MCF 10A (cell line): ENCODE measurements at regions not wholly inside any gene's neighbourhood (a gene's known extent, or its start where the extent isn't known, plus 50 kb on each side); places are given as distances from the start of the nearest gene placed in this dataset.
"Not testable (repeated sequence)": the region's sequence is repeated elsewhere in the genome, so short reads cannot be mapped to it uniquely, and the experiment has no call there.

Experiments
- BruUV-seq: library from RNA; stranded (reverse); fragments of 400-500 nt; replicated peaks from 2 replicates; lab custom pipeline; 2021; lab: Mats Ljungman, UMichigan
- CTCF ChIA-PET: fragments of 300-600 bp; sonication (Branson Sonifier 250); formaldehyde crosslinking; extraction: SDS; loops from one replicate; lab custom pipeline; 2021; ENCODE audit warnings: antibody characterized with exemption, inconsistent platforms; lab: Yijun Ruan, JAX
- POLR2A ChIA-PET: fragments of 300-600, 350-650 bp; sonication (Branson Sonifier 250); formaldehyde crosslinking; extraction: SDS; loops from one replicate; lab custom pipeline; 2020; ENCODE audit warnings: antibody characterized with exemption, inconsistent platforms; lab: Yijun Ruan, JAX
- DNase-seq: peaks from one replicate; pipeline ENCODE4 v3.0.0-alpha.2; 2018; ENCODE audit not compliant: unreplicated experiment
- H3K27ac Mint-ChIP-seq: one replicate; pipeline ENCODE4 v1.8.0; 2022; ENCODE audit warnings: mild to moderate bottlenecking, low read depth, mixed read lengths; ENCODE audit not compliant: unreplicated experiment
- H3K27me3 Mint-ChIP-seq: one replicate; pipeline ENCODE4 v1.8.0; 2022; ENCODE audit warnings: mixed read lengths; ENCODE audit not compliant: insufficient read depth, unreplicated experiment
- H3K36me3 Mint-ChIP-seq: one replicate; pipeline ENCODE4 v1.8.0; 2022; ENCODE audit warnings: mild to moderate bottlenecking, moderate library complexity, mixed read lengths; ENCODE audit not compliant: insufficient read depth, unreplicated experiment
- H3K4me1 Mint-ChIP-seq: one replicate; pipeline ENCODE4 v1.8.0; 2022; ENCODE audit warnings: mixed read lengths; ENCODE audit not compliant: insufficient read depth, unreplicated experiment
- H3K4me3 Mint-ChIP-seq: one replicate; pipeline ENCODE4 v1.8.0; 2022; ENCODE audit warnings: mild to moderate bottlenecking, moderate library complexity, mixed read lengths; ENCODE audit not compliant: unreplicated experiment
- H3K9me3 Mint-ChIP-seq: one replicate; pipeline ENCODE4 v1.8.0; 2022; ENCODE audit warnings: mixed read lengths; ENCODE audit not compliant: unreplicated experiment
- intact Hi-C: fragments of 100-400 bp; cut with micrococcal nuclease; formaldehyde crosslinking; loops from 2 replicates; pipeline ENCODE4 v1.14.1; 2022
- TF ChIP-seq, protein P1 (sequence below): fragments of 200-600 bp; IDR thresholded peaks from one replicate; pipeline ENCODE4 v1.8.0; 2022; ENCODE audit warnings: antibody characterized with exemption, mild to moderate bottlenecking; ENCODE audit not compliant: unreplicated experiment

DNA sequence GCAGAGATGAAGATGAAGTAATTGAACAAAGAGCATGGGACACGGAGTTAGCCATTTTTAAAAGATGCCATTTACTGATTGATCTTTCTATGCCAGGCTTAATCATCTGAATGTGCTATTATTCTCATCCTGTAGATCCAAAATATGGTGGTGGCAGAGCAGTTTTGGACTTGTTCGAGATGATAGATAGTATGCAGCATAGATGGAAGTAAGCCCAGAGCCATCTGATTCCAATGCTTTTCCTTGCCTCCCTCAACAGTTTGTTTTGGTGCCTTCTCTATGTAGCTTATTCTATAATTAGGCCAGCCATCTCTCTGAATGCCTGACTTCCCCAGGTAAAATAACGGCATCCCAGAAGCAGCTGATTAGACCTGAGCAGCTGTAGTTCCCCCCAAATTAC lies 152.6 kb upstream of the CLNK start:
- POLR2A ChIA-PET: no interaction called here
- Mint-ChIP-seq H3K27ac (no peak overlapping the region), H3K27me3 (no peaks in the 10 kb centered on the region), H3K4me1 (no peaks in the 10 kb centered on the region), H3K9me3 (peaks cover 40% of the 10 kb centered on the region), H3K4me3 (no peak overlapping the region), H3K36me3 (no peaks in the 10 kb centered on the region)
- TF ChIP-seq, protein P1, sequence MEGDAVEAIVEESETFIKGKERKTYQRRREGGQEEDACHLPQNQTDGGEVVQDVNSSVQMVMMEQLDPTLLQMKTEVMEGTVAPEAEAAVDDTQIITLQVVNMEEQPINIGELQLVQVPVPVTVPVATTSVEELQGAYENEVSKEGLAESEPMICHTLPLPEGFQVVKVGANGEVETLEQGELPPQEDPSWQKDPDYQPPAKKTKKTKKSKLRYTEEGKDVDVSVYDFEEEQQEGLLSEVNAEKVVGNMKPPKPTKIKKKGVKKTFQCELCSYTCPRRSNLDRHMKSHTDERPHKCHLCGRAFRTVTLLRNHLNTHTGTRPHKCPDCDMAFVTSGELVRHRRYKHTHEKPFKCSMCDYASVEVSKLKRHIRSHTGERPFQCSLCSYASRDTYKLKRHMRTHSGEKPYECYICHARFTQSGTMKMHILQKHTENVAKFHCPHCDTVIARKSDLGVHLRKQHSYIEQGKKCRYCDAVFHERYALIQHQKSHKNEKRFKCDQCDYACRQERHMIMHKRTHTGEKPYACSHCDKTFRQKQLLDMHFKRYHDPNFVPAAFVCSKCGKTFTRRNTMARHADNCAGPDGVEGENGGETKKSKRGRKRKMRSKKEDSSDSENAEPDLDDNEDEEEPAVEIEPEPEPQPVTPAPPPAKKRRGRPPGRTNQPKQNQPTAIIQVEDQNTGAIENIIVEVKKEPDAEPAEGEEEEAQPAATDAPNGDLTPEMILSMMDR: no peak
- BruUV-seq: no TSS peak
- no peak for DNase-seq
- intact Hi-C loops: no loop called here
- CTCF ChIA-PET: interaction anchor here (0.6 kb wide), 1 partner anchor 17 kb away, joined by 4 read pairs; no protein-coding TSS in a partner anchor

DNA sequence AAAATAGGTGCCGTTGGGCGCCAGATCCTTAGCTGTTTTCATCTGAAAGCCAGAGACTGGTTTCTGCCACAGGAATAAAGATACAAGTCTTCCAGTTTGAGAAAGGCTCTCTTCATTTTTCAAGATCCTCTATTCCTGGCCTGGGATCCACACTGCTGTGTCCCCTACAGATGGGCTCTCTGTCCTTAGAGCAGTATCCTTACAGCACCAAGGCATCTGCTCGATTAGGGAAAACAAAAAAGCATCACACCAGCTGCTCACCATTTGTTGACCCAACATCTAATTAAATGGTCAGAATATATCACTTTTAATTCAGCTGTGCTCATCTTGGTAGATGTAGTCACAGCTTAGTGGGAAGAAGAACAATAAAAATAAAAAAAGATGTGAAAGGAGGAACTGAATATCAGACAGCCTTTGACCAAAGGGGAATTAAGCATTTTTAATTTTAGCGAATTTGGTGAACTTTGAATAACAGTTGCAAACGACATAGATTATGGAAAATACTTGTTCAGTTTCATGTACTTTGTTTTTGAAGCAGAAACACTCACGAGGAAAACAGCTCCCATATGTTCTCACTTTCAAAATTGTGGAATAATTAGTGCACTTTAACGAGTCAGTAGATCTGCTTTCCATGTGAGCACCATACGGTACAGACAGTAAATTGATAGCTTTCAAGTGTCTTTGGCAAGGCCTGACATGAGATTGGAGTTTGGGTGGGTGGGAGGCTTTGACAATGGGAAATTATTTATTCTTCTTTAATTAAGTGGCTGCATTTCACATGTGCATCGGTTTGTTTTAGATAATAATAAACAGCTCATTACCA lies 148.4 kb upstream of the CLNK start:
- peaks cover 6% of the 10 kb centered on the region for H3K36me3 Mint-ChIP-seq
- H3K27ac Mint-ChIP-seq: no peak overlapping the region
- intact Hi-C loops: no loop called here
- no peaks in the 10 kb centered on the region for H3K27me3 Mint-ChIP-seq
- TF ChIP-seq, protein P1: no peak
- CTCF ChIA-PET: no interaction called here
- no peaks in the 10 kb centered on the region for H3K4me1 Mint-ChIP-seq
- no peak for DNase-seq
- BruUV-seq: no TSS peak
- POLR2A ChIA-PET: no interaction called here
- peaks cover 61% of the 10 kb centered on the region for H3K9me3 Mint-ChIP-seq
- no peak overlapping the region for H3K4me3 Mint-ChIP-seq

DNA sequence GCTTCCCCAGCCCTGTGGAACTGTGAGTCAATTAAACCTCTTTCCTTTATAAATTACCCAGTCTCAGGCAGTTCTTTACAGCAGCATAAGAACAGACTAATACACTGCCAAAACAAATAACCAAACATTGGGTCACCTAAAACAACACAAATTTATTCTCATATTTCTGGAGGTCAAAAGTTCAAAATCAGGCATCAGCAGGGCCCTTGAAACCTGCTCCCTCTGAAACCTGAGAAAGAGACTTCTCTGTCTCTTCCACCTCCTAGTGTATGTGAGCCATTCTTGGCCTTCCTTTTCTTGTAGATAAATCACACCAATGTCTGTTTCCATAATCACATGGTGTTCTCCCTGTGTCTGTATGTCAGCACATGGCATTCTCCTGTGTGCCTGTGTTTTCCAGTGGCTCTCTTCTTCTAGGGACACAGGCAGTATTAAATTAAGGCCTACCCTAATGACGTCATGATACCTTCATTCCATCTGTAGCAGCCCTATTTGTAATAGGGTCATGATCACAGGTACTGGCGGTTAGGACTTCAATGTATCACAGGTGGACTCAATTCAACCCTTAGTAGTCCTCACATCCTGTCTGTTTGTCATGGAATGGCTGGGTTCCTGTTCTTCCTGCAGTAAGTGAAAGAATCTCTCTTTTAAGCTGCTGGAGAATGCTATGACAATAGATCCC lies 147.3 kb upstream of the CLNK start:
- H3K27me3 Mint-ChIP-seq: no peaks in the 10 kb centered on the region
- H3K27ac Mint-ChIP-seq: no peak overlapping the region
- no TSS peak for BruUV-seq
- ChIA-PET POLR2A (no interaction called here), CTCF (no interaction called here)
- H3K9me3 Mint-ChIP-seq: peaks cover 51% of the 10 kb centered on the region
- intact Hi-C loops: no loop called here
- H3K4me3 Mint-ChIP-seq: no peak overlapping the region
- H3K4me1 Mint-ChIP-seq: no peaks in the 10 kb centered on the region
- H3K36me3 Mint-ChIP-seq: peaks cover 6% of the 10 kb centered on the region
- TF ChIP-seq, protein P1: no peak
- peak; percentile 4 for DNase-seq

DNA sequence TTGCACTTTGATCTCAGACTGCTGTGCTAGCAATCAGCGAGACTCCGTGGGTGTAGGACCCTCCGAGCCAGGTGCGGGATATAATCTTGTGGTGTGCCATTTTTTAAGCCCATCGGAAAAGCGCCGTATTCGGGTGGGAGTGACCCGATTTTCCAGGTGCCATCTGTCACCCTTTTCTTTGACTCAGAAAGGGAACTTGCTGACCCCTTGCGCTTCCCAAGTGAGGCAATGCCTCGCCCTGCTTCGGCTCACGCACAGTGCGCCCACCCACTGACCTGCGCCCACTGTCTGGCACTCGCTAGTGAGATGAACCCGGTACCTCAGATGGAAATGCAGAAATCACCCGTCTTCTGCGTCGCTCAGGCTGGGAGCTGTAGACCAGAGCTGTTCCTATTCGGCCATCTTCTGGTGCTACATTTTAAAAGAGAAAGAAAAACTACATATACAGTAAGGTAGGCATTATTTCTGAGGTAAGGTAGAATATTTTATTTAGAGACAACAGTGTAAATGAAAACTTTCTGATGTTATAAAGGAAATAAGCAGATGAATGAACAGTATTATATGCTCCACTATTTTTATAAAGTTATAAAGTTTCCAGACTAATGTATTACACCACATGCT lies 144.5 kb upstream of the CLNK start:
- peaks cover 28% of the 10 kb centered on the region for H3K9me3 Mint-ChIP-seq
- H3K27me3 Mint-ChIP-seq, POLR2A ChIA-PET, H3K36me3 Mint-ChIP-seq, CTCF ChIA-PET, BruUV-seq, H3K27ac Mint-ChIP-seq, intact Hi-C loops, H3K4me1 Mint-ChIP-seq, H3K4me3 Mint-ChIP-seq, DNase-seq: not testable (repeated sequence)
